ENCODE measurements at regions not wholly inside any gene's neighbourhood (a gene's known extent, or its start where the extent isn't known, plus 50 kb on each side); places are given as distances from the start of the nearest gene placed in this dataset.
"Not testable (repeated sequence)": the region's sequence is repeated elsewhere in the genome, so short reads cannot be mapped to it uniquely, and the experiment has no call there.

- no peak for DNase-seq
Measured at GRCh38 chrX:65331371-65331770, 203.2 kb downstream of the LAS1L start.

DNA sequence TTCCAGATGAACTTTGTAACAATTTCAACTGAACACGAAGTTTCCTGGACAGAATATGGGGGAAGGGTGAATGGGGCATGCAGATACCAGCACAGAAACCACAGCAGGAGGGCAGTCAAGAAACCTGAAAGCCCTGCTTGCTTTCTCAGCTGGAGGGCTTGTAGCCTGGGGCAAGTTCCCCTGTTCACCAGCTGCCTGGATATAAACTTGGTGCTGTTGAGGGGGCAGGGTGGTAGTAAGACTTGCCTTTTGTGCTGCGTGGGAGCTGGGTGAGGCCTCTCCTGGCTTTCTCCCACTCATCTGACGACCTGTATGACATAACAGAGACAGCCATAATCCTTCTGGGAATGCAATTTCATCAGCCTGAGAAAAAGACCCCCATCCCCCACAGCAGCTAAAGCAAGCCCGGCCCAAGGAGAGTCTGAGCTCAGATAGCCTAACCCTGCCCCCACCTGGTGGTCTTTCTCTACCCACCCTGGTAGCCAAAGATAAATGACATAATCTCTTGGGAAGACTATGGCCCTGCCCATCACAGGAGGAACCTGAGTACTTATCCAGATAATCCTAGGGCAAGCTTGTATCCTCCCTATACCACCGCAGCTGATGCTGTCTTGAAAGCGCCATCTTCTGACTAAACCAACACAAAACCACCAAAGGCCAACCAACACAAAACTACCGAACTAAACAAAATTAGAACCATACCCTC lies 234.3 kb downstream of the LAS1L start:
- DNase-seq = no peak

GRCh38 chrX:65282905-65283304 lies 251.7 kb downstream of the LAS1L start:
- DNase-seq = not testable (repeated sequence)

DNA sequence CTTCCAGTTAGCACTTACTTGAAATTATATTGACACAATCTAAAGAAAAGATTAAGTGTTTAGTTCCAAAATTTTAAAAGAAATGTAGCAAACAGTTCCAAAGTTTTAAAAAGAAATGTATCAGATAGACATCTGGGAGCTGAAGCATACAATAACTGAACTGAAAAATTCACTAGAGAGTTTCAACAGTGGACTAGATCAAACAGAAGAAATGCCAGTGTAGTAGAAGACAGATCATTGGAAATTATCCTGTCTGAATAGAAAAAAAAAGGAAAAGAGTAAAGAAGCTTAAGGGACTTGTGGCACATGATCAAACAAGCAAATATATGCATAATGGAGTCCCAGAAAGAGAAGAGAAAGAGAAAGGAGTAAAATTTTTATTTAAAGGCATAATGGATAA lies 261.4 kb downstream of the LAS1L start:
- no peak for DNase-seq

- DNase-seq = no peak
Measured at GRCh38 chrX:65266482-65266881, 268.1 kb downstream of the LAS1L start.

DNA sequence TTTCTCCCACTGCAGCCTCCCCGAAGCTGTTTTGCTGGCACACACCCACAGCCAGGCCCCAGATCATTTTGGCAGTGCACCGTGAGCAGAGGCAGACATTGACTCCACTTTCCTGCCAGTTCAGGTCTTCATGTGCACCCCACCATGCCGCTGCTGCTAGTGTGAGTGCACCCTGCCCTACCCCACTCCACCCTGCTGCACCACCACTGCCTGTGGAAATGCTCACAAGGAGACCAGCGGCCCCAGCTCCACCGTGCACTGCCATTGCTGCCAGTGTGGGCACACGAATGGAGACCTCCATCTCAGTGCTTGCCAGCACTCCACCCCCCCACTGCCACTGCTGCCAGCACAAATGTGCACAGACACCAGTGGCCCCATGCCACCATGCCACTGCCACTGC lies 277.6 kb upstream of the ZC4H2 start:
- DNase-seq = no peak

GRCh38 chrX:65241059-65241721 lies 264.9 kb upstream of the ZC4H2 start:
- DNase-seq = no peak

DNA sequence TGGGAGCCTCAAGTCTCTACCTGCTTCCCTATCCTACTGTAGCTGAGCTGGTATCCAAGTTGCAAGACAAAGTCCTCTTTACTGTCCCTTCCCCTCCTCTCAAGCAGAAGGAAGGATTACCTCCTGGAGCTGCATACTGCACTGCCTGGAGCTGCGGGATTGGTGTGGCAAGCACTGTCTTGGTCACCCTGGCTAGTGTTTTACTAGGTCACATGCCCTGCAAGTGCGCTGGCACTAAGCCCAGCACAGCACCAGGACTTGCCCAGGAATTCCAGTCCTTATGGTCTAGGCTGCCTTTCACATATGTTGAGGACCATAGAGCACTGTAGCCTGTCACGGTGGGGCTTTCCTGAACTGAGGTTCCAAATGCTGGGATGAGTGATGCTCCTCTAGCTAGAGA lies 227.3 kb upstream of the ZC4H2 start:
- DNase-seq = no peak

GRCh38 chrX:65196758-65197360 lies 220.6 kb upstream of the ZC4H2 start:
- peak; percentile 13 for DNase-seq

- DNase-seq = no peak
Measured at GRCh38 chrX:65195621-65196020, 219.4 kb upstream of the ZC4H2 start.

DNA sequence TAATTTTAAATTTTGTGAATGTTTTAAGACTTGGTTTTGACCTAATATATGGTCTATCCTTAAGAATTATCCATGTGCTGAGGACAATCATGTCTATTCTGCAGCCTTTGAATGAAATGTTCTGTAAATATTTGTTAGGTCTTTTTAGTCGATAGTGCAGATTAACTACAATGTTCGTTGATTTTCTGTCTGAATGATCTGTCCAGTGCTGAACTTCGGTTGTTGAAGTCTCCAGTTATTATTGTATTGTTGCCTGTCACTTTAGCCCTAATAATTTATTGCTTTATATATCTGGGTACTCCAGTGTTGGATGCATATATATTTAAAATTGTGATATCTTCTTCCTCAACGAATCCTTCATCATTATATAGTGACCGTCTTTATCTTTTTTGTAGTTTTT lies 218.3 kb upstream of the ZC4H2 start:
- DNase-seq = no peak

DNA sequence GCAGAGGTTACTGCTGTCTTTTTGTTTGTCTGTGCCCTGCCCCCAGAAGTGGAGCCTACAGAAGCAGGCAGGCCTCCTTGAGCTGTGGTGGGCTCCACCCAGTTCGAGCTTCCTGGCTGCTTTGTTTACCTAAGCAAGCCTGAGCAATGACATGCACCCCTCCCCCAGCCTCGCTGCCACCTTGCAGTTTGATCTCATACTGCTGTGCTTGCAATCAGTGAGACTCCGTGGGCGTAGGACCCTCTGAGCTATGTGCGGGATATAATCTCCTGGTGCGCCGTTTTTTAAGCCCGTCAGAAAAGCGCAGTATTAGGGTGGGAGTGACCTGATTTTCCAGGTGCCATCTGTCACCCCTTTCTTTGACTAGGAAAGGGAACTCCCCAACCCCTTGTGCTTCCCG lies 187.1 kb upstream of the ZC4H2 start:
- not testable (repeated sequence) for DNase-seq

DNA sequence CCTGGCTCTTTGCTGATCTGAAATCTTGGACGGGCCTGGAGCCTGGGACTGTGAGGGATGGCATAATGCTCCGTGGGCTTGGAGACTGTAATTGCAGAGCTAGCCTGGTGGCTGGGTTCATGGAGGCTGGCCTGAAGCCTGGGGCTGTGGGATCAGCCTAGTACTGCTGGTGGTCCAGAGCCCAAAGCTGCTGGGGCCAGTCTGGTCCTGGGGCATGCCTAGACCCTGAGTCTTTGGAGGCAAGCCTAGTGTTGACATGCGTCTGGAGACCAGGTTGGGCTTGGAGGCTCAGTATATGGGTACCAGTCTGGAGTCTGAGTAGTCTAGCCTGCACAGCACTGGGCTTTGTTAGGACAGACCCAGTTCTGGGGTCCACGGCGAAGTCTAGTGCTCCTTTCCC lies 172.0 kb upstream of the ZC4H2 start:
- no peak for DNase-seq

DNA sequence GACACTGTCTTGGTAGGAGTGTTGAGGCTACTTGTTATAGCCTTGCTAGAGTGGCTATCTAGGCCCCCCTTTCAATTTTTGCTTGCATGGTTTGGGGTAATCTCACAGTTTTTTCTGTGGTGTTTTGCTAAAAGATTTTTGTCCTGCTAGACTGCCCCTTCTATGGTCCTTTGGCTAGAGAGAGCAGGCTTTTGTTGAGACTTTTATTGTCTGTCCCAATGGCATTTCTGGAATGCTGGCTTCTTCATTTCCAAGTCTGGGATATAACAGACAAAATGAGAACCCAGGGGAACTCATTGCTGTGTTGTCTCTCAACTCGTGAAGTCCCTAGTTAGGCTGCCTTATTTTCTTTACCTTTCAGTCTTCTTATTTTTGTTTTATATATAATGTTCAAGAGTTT lies 160.2 kb upstream of the ZC4H2 start:
- no peak for DNase-seq

GRCh38 chrX:65127842-65128241 lies 151.6 kb upstream of the ZC4H2 start:
- no peak for DNase-seq

GRCh38 chrX:65098851-65099250 lies 122.6 kb upstream of the ZC4H2 start:
- no peak for DNase-seq

GRCh38 chrX:65093658-65094057 lies 117.4 kb upstream of the ZC4H2 start:
- no peak for DNase-seq

DNA sequence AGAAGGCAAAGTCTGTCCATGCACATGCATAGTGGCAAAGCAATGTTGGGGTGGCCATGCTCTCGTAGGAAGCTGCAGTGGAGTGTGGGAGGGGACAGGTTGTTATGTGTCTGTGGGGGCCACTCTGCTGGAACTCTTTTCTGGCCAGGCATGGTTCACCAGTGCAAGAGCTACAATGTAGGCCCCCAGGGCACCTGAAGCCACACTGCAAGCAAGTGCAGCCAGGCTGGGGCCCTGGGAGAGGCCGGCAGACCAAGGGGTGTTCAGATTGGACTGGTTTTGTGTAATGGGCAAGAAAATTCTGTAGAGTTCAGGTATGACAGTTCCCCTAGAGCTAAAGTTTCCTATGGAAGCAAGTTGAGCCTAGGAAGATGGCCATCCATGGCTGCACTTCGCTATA lies 97.0 kb upstream of the ZC4H2 start:
- DNase-seq = no peak

DNA sequence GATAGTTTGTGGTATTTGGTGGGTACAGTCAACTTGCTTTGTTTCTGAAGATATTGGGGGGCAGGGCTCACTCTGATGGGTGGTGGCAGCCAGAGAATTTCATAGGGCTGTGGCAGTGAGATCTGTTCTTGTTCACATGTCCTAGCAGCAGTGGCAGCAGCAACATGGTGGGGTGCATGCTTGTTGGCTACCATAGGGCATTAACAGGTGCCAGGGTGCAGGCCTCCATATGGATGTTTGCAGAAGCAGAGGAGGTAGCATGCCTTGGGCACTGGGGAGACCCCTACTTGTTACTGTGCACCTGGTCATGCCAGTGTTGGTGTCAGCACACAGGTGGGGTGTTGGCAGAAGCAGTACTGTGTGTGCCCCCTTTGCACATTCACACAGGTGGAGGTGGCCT lies 96.3 kb upstream of the ZC4H2 start:
- DNase-seq = no peak

GRCh38 chrX:65058626-65059025 lies 82.4 kb upstream of the ZC4H2 start:
- not testable (repeated sequence) for DNase-seq

GRCh38 chrX:65045001-65045400 lies 68.8 kb upstream of the ZC4H2 start:
- DNase-seq = no peak

- DNase-seq = no peak
Measured at GRCh38 chrX:65035446-65035770, 59.2 kb upstream of the ZC4H2 start.

DNA sequence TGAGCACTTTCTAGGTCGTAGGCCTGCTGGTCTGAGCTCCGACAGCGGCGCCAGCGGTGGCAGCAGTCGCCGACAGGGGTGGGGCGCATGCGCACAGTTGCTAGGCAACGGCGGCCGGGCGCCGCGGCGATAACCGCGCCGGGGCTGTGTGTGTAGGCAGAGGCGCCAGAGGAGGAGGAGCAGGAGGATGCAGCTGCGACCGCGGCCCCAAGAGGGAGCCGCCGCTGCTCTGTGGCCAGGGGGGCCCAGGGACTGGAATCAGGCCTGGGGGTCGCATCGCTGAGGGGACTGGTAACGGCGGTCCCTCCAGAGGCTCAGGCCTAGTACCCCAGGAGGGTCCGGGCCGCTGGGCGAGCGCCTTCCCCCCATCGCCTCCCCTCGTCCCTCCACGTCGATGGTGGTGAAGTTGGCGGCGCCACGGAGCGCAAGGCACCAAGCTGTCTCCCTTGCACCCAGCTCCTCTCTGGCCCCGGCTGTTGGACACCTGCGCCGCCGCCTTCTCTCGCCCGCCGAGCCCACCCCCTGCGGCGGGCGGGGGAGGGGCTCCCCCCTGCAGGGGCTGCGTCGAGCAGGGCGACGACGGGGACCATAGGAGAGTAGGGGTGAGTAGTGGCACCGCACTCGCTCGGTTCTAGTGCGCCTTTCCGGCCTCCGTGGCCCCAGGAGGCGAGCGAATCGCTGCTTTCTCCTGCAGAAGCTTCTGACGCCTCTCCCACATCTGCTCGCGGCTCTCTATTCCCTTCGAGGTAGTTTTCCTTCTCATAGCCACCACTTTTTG lies 58.6 kb upstream of the ZC4H2 start, which contains the start of gene ZC3H12B:
Gene ZC3H12B (plus strand): TSS at position 159 of the 778 bp plus-strand sequence.
- peak; percentile 21 for DNase-seq

- no peak for DNase-seq
Measured at GRCh38 chrX:65034292-65034667, 58.0 kb upstream of the ZC4H2 start.
